A673 (cell line): ENCODE measurements at regions not wholly inside any gene's neighbourhood (a gene's known extent, or its start where the extent isn't known, plus 50 kb on each side); places are given as distances from the start of the nearest gene placed in this dataset.

Experiments
- CTCF ChIP-seq: fragments of 300-800, 200-600 bp; sonication (generic); conservative IDR thresholded peaks from 2 replicates; pipeline ENCODE4 v1.5.1; 2017; ENCODE audit warnings: low read depth, mild to moderate bottlenecking, antibody characterized with exemption, low read length, moderate library complexity, mixed read lengths
- EZH2 ChIP-seq: fragments of 200-600 bp; sonication (generic); IDR thresholded peaks from 2 replicates; pipeline ENCODE4 v1.6.1; 2017; ENCODE audit warnings: borderline replicate concordance, low read depth, mild to moderate bottlenecking, mixed read lengths, antibody characterized with exemption, low read length; ENCODE audit not compliant: poor library complexity, severe bottlenecking

- no peak for TF ChIP-seq CTCF
- TF ChIP-seq EZH2, result no peak
These were observed 642.3 kb downstream of the ACTL7B start for GRCh38 chr9:108213511-108213910.
